ENCODE measurements at regions not wholly inside any gene's neighbourhood (a gene's known extent, or its start where the extent isn't known, plus 50 kb on each side); places are given as distances from the start of the nearest gene placed in this dataset.

DNA sequence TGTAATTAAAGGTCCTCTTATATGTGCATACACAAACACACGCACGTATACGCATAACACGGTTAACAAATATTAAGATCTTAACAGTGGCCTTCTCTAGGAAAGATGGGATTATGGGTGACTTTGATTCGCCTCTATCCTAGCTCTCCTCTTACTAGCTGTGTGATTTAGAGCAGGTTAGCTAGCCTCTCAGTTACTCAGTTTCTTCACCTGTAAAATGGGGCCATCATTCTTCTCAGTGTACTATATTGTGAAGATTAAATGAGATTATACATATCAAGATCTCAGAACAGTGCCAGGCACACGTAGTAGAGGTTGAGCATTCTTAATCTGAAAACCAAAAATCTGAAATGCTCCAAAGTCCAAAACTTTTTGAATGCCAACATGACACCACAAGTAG, 159.3 kb downstream of the BCOR start:
- DNase-seq: no peak

DNA sequence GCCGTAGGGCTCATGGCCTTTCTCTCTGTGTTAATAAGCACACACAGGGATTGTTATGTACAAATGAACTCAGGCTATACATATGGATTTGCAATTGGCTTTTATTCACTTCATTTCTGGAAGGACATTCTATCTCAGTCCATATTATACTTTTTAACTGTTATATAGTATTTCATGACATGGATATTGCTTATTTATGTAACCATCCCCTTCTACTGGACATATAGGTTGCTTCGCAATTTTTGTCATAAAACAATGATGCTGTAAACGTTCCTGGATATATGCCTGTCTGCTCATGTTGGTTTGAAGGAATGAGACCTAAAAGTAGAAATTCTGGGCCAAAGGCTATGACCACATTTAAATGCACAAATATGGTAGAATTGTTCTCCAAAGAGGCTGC, 158.1 kb downstream of the BCOR start:
- DNase-seq: no peak

DNA sequence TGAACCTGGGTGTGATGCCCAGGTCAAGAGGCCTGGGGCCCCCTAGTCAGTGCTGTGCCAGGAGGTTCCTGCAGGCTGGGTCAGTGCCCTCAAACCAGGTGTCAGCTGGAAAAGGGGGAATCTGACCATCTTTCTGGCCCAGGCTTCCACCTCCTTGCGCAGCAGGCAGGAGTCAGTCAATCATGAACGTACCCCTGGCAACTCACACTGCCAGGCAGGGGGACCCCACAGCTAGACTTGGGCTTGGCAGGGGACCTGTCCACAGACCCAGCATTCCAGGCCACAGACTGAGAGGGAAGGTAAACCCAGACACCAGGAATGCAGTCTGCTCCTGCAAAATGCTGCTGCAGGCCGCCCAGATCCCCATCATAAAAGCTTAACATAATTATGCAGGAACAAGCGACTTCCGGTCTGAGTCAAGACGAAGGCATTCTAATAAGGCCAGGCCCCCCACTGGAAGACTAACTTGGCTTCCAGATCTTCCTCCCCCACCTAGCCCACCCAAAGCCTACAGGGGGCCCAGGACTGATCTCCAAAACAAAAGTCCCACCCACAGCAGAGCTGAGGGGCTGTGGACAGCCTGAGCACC, 156.3 kb downstream of the BCOR start:
- DNase-seq: no peak

DNA sequence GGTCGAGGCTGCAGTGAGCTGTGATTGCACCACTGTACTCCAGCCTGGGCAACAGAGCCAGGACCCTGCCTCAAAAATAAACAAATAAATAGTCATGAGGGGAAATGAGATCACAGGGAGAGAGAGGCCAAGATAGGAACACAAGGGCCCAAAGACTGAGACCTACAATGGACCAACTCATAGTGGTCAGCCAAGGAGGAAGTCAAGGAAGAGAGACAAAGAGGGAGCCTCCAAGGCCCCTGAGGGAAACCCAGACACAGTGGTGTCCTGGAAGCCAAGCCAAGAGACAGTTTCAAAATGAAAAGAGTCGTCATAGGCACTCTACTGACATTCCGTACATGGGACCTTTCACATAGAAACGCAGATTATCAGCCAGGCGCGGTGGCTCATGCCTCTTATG, 153.3 kb downstream of the BCOR start:
- DNase-seq: no peak

DNA sequence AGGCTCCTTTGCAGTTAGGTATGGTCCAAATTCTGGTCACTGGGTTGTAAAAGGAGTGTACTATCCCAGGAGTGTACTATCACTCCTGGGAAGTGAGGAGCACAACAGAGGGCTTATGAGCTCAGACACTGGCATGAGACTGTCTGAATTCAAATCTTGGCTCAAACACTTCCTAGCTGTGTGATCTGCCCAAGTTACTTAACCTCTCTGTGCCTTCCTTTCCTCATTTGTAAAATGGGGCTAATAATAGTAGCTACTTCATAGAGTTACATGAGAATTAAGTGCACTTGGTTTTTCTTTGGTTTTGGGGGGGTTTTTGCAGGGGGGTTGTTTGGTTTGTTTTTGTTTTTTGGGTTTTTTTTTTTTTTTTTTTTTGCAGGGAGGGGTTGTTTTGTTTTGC, 152.0 kb downstream of the BCOR start:
- no peak for DNase-seq

DNA sequence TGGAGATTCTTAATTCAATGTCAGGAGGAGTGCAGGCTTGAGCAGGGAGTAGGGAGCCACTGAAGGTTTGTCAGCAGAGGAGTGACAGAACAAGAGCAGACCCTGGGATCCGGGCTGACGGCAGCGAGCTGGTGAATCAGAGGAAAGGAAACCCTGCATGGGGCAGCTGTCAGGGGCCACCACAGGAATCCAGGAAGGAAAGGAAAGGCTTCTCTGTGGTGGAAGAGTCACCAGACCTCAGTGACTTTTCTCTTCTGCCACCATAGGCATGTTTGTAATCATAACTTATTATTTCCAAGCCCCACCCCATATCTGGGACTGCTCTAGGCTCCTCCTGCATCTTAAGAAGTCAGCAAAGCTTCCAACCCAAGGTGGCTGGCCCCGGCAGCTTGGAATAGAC, 150.9 kb downstream of the BCOR start:
- DNase-seq: peak; percentile 7

DNA sequence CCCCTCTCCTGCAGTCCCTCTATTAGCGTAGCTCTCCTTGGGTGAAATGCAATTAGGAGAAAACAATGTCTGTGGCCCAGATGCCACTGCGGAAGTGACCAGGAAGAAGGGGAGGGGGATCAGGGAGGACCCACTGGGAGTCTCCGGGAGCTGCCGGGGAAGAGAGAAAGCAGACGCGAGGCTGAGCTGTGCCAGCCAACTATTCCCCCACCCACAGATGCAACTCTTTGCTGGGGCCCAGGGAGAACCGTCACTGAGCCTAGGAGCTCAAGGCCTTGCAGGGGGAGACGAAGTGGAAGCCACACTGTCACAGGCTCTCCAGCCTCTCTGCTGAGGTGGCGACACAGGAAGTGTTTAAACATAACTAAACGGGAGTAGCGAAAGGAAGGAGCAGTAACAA, 149.2 kb downstream of the BCOR start:
- no peak for DNase-seq

DNA sequence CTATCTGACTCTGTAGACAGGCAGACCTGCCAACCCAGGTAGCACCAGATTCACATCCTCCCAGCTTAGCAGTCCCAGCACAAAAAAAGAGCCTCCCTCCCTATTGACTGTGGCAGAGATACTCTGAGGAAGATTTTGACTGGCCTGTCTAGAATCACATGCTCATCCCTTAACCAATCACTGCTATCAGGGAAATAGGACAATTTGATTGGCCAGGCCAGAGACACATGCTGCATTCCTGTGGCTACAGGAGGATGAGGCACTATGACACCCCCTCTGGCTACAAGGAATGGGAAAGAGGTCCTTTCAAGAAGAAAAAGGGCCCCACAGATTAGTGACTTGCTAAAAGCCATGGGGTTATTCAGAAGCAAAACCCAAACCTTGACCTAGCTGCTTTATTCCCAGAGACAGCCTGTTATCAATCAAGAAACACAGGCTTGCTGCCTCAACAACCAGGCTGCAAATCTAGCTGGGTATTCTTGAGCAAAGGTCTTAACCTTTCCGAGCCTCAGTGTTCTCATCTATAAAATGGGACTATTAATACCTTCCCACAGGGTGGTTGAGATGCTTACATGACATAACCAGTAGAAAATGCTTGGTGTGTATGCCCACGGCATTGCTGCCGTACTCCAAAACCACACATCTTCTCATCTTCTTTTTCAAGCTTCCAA, 147.6 kb downstream of the BCOR start:
- DNase-seq: no peak

DNA sequence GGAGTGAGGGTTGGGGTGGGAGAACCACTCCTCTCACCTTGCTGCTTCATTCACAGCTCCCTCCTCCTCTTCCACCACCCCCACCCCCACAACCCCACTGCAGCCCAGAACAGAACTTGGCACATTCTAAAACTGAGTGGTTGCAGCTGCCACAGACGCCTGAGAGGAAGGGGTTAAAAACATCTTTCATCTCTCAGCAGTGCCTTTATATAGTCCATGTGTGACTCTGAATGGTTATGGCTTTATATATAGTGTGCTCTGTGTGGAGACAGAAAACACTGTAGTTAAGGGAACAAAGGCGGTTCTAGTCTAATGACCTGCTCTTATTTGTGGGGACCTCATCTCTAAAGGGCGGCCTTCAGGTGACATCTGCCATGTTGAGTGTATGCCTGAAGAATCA, 144.8 kb downstream of the BCOR start:
- no peak for DNase-seq

DNA sequence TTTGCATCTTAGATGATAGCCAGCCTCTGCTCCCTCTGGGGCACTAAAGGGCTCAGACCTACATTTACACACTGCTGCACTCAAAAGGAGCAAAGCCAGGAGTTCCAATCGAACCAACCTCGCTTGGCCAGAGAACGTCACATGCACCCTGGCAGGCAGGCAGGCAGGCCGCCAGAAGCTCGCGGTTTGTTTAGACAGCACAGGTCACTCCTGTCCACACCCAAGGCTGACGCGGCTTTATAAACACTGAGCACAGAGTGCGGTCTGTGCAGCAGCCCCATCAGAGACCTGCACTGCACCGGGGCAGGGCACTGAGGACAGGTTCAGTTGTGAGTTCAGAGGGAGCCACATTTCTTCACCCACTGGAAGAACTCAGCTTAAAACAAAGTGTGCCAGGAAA, 143.9 kb downstream of the BCOR start:
- no peak for DNase-seq

DNA sequence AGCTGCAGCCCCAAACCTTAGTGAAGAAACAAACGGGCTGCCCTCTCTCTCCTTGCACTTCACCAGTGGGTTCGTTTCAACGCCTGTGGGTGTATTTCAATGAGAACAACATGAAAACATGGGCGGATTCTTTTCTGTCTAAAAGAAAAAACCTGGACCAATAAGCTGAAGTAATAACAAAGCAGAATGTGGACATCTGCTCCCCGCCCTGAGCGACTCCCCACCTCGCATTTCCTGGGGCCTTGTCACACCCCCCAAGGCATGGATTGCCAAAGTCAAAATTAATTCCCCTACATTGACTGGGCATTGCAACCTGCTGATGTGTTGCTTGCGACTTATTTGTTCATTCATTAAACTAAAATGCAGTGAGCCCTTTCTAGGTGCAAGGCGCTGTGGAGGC, 142.9 kb downstream of the BCOR start:
- no peak for DNase-seq

DNA sequence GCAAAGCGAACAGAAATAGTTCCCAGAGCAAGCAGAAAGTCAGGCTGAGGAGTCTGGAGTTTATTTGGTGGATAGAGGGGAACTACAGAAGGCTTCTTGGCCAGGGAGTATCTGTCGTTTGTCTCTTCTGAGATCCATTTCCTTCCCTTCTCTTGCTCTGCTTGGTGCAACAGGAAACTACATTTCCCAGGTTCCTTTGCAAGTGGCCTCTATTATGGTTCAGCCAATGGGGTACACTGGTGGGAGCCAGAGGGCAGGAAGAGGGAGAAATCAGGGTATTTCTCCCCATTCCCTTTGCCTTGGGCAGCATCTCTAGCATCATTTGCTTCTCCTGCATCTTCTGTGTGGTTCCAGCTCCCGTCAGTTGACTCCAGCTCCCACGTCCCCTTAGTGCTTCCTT, 142.1 kb downstream of the BCOR start:
- DNase-seq: no peak

DNA sequence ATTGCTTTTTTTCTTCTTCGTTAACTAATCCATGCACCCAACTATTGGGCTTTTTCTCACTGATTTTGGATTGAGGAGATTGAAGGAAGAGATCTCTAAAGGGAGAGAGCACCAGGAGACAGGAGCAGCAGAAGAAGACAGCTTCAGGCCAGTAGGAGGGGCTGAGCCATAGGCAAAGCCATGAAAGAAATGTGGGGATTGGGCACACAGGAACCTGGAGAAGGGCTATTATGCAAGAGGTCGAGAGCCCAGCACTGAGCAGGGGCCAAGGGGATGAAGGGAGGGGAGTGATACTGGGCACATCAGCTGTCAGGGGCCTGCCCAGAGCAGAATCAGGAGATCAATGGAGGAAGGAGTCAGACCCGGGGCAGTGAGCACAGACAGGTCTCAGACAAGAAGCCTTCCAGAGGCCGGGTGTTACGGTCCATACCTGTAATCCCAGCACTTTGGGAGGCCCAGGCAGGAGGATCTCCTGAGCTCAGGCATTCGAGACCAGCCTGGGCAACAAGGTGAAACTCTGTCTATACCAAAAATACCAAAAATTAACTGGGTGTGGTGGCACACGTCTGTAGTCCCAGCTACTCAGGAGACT, 140.9 kb downstream of the BCOR start:
- no peak for DNase-seq

DNA sequence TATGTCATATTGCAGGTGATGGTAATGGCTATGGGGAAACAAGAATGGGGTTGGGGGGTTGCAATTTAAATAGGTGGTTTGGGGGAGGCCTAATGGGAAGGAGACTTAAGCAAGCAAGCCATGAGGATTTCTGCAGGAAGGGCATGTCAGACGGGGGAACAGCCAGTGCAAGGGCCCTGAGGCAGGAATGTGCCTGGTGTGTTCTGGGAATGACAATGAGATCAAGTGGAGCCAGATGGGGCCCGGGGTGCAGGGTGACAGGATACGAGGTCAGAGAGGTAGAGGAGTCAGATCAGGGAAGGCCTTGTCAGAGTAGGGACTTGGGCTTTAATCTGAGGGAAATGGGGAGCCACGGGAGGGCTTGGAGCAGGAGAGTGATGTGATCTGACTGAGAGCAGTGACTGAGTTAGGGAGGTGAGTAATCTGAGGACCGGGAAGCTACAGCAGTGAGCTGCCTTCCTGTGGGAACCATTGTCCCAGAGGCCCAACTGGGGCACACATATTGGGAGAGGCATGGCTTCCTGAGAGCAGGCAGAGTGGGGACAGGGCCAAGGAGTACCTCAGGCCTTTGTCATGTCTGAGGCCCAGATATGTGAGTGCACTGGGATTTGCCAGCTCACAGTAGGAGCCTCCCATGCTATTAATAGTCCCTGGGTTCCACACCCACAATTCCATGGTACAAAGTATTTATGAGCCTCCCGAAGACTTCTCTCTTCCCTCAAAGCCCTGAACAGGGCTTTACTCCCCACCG, 139.8 kb downstream of the BCOR start:
- no peak for DNase-seq

DNA sequence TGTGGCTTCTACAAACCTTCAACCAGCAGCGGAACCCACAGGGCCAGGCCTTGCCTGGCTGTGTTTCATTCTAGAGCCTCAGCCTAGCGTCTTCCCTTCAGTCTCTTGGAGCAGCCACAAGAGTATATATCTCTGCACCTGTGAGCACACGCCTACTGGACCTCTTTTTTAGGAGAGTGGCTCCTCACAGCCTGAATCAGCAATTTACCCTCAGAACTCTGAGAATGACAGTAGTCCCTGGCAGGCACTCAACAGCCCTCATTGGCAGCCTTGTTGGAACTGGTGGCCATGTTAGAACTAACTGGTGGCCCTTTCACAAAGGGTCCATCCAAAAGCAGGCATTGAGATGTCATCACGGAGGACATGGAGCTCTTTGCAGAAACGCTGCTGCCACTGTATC, 138.9 kb downstream of the BCOR start:
- no peak for DNase-seq

DNA sequence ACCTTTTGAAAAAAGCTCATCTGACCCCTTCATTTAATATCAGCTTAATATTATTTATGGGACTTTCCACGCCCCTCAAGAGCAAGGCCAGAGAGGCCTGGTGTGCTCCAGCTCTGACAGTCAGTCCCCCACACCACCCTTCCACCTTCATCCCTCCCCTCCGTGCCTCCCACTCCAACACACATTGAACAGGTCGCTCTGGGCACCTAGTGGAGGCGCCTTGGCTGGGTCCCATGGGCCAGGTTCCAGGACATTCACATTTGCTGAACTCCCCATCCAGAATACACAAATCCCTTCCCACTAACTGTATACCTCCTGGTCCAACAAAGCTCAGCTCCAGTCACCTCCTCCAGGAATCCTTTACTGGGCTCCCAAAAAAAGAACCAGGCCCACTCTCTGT, 137.5 kb downstream of the BCOR start:
- no peak for DNase-seq

DNA sequence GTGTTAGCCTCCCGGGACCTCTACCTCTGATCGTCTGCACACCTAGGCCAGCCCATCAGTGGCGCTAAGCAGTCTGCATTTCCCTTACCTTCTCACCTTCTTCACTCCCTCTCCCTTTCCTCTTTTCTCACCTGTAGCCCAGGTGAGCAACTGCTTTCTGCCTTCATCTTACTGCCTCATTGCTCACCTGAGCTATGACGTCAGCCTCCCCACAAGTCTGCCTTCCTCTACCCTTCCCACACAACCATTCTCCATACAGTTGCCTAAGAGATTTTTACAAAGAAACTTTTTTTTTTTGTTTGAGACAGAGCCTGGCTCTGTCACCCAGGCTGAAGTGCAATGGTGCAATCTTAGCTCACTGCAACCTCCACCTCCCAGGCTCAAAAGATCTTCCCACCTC, 136.3 kb downstream of the BCOR start:
- no peak for DNase-seq

DNA sequence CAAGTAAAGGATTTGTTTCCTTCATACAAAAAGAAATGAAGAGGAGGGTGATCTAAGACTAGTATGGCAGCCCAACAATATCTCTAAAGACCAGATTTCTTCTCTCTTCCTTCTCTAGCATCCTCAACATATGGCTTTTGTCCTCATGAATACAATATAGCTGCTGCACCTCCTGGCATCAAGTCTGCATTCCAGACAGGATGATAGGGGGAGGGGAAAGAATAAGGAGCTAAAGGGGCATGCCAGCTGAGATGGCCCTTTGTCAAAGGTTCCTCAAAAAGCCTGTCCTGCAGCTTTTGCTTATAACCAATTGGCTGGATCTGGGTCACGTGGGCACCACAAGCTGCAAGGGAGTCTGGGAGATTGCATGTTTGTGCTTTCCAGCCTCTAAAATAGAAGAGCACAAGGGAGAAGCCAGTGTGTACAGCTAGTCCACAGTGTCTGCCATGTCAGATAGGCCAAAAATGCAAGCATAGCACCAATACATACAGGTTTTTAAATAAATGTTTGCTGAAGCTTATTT, 132.6 kb downstream of the BCOR start:
- no peak for DNase-seq

DNA sequence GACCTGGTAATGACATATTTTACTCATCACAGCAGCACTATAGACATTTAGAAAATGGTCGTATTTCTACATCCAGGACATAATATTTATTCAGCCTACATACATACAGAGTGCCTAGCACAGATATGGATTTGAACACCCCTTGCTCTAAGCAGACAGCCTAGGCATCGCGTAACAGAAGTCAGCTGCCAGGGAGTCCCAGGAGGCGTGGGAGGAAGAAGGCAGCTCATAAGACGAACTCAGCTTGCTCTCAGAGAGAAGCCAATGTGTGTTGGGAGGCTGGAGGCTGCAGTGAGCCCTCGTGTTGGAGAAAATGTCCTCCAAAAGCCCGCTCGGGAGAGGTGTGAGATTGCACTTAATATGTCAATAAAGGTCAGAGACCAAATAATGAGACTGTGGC, 131.6 kb downstream of the BCOR start:
- no peak for DNase-seq

DNA sequence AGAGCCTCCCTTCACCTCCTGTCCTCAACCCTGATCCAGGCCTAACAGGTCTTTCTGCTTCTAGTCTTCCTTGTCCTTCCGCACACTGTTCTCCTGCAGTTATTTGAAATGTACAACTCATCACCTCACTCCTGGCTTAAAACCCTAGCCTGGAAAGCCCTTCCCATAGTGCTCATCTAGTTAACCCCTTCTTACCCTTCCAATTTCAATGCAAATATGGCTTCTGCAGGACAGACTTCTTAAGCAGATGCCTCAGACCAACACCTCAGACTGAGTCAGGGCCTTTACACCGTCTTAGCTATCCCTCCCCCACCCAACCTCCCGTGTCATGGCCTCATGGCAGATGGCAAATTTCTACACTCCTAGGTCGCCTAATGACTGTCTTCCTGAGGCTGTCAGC, 130.4 kb downstream of the BCOR start:
- DNase-seq: peak; percentile 46

DNA sequence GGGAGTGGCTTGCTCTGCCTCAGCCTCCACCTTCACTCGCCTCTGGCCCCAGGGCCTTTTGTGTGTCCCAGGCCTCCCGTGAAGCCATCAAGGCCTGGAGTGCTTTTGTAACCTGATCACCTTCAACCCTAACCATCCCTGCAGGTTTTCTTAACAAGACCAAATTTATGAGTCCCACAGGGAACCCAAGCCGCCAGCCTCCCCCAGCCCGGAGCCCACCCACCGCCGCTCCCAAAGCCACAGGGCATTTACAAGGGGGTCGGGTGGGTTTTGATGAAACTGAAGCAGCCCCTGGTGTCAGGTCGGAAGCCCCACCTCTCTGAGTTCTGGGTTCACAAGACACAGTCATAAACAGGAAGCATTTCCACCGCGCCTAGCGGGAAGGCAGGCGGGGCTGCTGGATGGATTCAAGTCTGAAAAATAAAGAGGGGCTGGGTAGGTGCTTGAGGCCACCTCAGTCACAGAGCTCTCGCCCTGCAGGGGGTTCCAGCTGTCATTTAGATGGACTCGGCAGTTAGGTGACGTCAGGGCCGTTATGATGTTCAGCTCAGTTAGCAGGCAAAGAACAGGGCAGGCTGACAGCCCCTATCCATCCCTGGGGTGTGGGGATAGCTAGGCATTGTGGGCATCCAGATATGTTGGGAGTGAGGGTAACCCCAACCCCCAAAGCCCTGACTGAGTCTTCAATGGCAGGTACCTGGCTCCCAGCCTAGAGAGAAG, 128.5 kb downstream of the BCOR start:
- DNase-seq: peak; percentile 7

DNA sequence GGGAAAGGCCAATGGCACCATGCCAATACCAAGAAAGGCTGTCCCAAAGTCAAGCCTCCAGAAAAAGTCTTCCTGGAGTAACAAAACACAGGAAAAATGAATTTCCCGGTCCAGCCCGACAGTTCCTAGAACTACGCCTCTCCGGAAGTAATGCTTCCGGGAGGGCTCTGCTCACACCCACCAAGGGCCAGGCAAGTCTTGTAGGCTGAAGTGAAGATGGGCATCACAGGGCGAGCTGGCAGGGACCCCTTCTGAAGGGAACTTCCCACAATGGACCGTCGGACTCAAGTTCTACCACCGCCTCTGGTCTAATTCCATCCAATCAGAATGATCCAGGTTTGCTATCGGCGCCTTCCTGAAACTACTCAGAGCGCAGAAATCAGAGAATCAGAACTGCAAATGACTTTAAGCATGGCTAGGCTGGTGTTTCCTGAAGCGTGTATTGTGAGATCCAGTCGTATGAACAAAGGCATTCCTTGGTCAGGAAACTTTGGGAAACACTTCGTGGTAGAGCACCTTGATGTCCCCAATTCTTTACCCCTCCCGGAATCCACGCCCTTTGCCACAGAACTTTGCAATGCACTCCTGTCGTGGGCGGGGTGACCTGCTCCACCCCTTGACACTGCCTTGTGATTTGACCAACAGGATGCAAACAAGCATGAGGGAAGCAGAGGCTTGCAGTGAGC, 127.8 kb downstream of the BCOR start:
- DNase-seq: no peak

DNA sequence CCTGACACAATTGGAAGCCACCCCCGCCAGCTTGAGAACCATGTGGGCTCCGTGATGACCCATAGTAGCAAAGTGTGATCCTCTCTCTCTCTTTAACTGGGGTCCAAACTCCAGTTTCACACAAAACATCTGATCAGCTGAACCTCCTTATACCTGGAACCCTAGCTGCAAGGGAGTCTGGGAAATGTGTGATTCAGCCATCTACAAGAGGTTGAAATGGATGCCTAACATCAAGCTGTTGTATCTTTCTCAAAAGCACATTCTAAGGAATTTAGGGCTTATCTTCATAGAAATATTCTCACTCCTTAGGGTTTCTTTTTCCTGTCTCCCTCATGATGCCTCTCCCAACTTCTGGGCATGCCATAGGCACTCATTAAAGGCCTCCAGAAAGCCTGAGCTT, 126.0 kb downstream of the BCOR start:
- DNase-seq: no peak

Measured in activated CD4-positive, alpha-beta T cell treated with anti-CD3 and anti-CD28 coated beads for 48 hours (primary cell).